ENCODE measurements at regions not wholly inside any gene's neighbourhood (a gene's known extent, or its start where the extent isn't known, plus 50 kb on each side); places are given as distances from the start of the nearest gene placed in this dataset.
"Not testable (repeated sequence)": the region's sequence is repeated elsewhere in the genome, so short reads cannot be mapped to it uniquely, and the experiment has no call there.

DNA sequence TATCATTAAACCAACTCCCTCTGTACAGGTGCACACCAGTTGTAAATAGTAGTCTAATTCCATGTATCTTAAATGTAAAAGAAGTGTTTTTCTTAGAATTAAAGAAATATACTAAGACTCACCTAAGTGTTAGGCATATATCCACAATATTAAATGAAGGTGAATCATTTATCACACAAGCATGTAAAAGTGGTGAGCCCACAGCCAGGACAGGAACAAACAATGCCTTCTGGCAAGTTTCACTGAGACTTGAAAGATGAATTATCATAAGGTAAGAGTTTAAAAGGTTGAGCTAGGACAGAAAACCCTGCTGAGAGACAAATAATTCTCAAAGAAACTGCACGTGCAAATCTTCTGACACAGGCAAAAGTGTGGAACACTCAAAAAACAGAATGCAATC is 832.5 kb downstream of the TAF11L14 start:
- peaks cover 6% of the 10 kb centered on the region for H3K36me3 Mint-ChIP-seq (ENCODE audit: low read depth)
- no peak overlapping the region for H3K27ac ChIP-seq (ENCODE audit: low read depth, low read length)
- H3K4me3 Mint-ChIP-seq = no peak overlapping the region
- H3K4me1 ChIP-seq (ENCODE audit: control insufficient read depth, insufficient read depth, low read length) = no peaks in the 10 kb centered on the region
- no peak overlapping the region for H3K9ac ChIP-seq (ENCODE audit: extremely low read depth, low read length, poor library complexity, severe bottlenecking)
- H3K27me3 Mint-ChIP-seq (ENCODE audit: insufficient read depth) = no peaks in the 10 kb centered on the region
- no peaks in the 10 kb centered on the region for H3K27me3 ChIP-seq (ENCODE audit: control insufficient read depth, insufficient read depth, low read length, poor library complexity, severe bottlenecking)
- TF ChIP-seq, protein P1, sequence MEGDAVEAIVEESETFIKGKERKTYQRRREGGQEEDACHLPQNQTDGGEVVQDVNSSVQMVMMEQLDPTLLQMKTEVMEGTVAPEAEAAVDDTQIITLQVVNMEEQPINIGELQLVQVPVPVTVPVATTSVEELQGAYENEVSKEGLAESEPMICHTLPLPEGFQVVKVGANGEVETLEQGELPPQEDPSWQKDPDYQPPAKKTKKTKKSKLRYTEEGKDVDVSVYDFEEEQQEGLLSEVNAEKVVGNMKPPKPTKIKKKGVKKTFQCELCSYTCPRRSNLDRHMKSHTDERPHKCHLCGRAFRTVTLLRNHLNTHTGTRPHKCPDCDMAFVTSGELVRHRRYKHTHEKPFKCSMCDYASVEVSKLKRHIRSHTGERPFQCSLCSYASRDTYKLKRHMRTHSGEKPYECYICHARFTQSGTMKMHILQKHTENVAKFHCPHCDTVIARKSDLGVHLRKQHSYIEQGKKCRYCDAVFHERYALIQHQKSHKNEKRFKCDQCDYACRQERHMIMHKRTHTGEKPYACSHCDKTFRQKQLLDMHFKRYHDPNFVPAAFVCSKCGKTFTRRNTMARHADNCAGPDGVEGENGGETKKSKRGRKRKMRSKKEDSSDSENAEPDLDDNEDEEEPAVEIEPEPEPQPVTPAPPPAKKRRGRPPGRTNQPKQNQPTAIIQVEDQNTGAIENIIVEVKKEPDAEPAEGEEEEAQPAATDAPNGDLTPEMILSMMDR (conservative IDR thresholded peaks at IDR 0.05) = no peak
- DNase-seq = no peak
- no peak overlapping the region for H3K4me3 ChIP-seq (ENCODE audit: low read length)
- H3K27ac Mint-ChIP-seq = no peak overlapping the region
- peaks cover 8% of the 10 kb centered on the region for H3K9me3 Mint-ChIP-seq
- H3K4me1 Mint-ChIP-seq = peaks cover 4% of the 10 kb centered on the region
- H3K9me3 ChIP-seq (ENCODE audit: control insufficient read depth, low read length) = no peaks in the 10 kb centered on the region
- WGBS, 2 experiments (ENCODE audit: insufficient coverage in 1 of 2, insufficient read length in 1 of 2) = 80 to 93% methylated on average over 1 of the region's 1 CpG
- H3K36me3 ChIP-seq (ENCODE audit: control insufficient read depth, insufficient read depth, low read length) = no peaks in the 10 kb centered on the region

DNA sequence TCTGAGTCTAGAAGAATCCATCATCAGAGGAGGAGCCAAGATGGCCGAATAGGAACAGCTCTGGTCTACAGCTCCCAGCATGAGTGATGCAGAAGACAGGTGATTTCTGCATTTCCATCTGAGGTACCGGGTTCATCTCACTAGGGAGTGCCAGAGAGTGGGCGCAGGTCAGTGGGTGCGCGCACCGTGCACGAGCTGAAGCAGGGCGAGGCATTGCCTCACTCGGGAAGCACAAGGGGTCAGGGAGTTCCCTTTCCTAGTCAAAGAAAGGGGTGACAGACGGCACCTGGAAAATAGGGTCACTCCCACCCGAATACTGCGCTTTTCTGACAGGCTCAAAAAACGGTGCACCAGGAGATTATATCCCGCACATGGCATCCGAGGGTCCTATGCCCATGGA is 837.5 kb downstream of the TAF11L14 start:
- not testable (repeated sequence) for H3K4me3 ChIP-seq (ENCODE audit: low read length); H3K4me1 Mint-ChIP-seq; H3K9ac ChIP-seq (ENCODE audit: extremely low read depth, low read length, poor library complexity, severe bottlenecking); H3K9me3 ChIP-seq (ENCODE audit: control insufficient read depth, low read length); H3K27me3 ChIP-seq (ENCODE audit: control insufficient read depth, insufficient read depth, low read length, poor library complexity, severe bottlenecking); H3K27me3 Mint-ChIP-seq (ENCODE audit: insufficient read depth); H3K27ac ChIP-seq (ENCODE audit: low read depth, low read length); H3K4me3 Mint-ChIP-seq; DNase-seq; H3K36me3 ChIP-seq (ENCODE audit: control insufficient read depth, insufficient read depth, low read length); H3K27ac Mint-ChIP-seq; H3K4me1 ChIP-seq (ENCODE audit: control insufficient read depth, insufficient read depth, low read length); H3K36me3 Mint-ChIP-seq (ENCODE audit: low read depth)
- WGBS, 2 experiments (ENCODE audit: insufficient coverage in 1 of 2, insufficient read length in 1 of 2) = 94 to 100% methylated on average over 6 to 15 of the region's 15 CpGs
- peaks cover 22% of the 10 kb centered on the region for H3K9me3 Mint-ChIP-seq

DNA sequence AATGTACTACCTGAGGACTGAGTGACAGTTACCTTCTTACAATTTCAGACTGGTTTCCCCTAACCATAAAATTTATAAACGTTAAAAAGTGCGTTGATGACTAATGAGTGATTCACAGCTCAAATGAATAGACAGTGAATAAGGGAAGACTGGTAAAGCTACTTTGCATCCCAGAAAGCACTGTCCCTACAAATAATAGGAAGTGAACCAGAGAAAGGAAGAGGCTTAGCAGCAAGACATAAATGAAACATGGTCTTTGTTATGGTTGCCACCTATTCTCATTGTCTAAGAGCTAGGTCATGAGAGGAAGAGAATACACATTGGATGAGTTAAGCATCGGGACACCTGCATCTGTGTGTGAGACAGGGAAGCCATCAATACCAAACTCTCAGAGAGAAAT is 849.2 kb downstream of the TAF11L14 start:
- no peak for DNase-seq
- no peaks in the 10 kb centered on the region for H3K4me1 ChIP-seq (ENCODE audit: control insufficient read depth, insufficient read depth, low read length)
- Mint-ChIP-seq H3K36me3 (ENCODE audit: low read depth) (no peaks in the 10 kb centered on the region), H3K27me3 (ENCODE audit: insufficient read depth) (no peaks in the 10 kb centered on the region), H3K9me3 (no peaks in the 10 kb centered on the region), H3K27ac (no peak overlapping the region), H3K4me1 (peaks cover 13% of the 10 kb centered on the region), H3K4me3 (no peak overlapping the region)
- no peaks in the 10 kb centered on the region for H3K27me3 ChIP-seq (ENCODE audit: control insufficient read depth, insufficient read depth, low read length, poor library complexity, severe bottlenecking)
- TF ChIP-seq, protein P1 (conservative IDR thresholded peaks at IDR 0.05) = no peak
- no peak overlapping the region for H3K27ac ChIP-seq (ENCODE audit: low read depth, low read length)
- H3K4me3 ChIP-seq (ENCODE audit: low read length) = no peak overlapping the region
- H3K36me3 ChIP-seq (ENCODE audit: control insufficient read depth, insufficient read depth, low read length) = no peaks in the 10 kb centered on the region
- 41% methylated on average over 3 of the region's 3 CpGs; no CpG with 5 or more reads in 1 of the 2 experiments for WGBS, 2 experiments (ENCODE audit: insufficient coverage in 1 of 2, insufficient read length in 1 of 2)
- no peaks in the 10 kb centered on the region for H3K9me3 ChIP-seq (ENCODE audit: control insufficient read depth, low read length)
- H3K9ac ChIP-seq (ENCODE audit: extremely low read depth, low read length, poor library complexity, severe bottlenecking) = no peak overlapping the region

DNA sequence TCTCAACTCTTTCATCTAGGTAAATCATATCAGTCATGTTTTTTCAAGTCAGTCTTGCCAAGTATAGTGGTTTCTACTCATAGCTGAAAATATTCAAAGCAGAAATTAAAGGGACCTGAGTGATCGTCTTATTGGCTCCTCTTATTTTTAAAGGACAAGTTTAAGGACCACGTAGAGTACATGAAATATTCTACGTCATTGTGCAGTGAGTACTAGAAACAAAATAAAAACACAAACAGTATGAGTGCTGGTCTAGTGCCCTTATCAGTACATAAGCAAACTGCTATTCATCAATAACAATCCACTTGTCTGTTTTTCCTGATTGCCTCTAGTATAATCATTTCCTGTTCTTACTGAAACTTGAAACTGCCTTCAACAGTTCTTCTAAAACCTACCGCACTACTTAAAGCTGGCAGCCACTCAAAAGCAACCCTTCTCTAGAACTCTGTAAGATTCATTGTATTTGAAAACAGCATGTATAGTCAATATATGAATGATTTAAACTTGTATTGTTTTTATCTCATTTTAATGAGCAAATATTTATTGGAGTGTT is 853.7 kb downstream of the TAF11L14 start:
- H3K36me3 Mint-ChIP-seq (ENCODE audit: low read depth) = no peaks in the 10 kb centered on the region
- DNase-seq = no peak
- Histone ChIP-seq H3K36me3 (ENCODE audit: control insufficient read depth, insufficient read depth, low read length) (no peaks in the 10 kb centered on the region), H3K9me3 (ENCODE audit: control insufficient read depth, low read length) (no peaks in the 10 kb centered on the region), H3K4me3 (ENCODE audit: low read length) (no peak overlapping the region), H3K4me1 (ENCODE audit: control insufficient read depth, insufficient read depth, low read length) (no peaks in the 10 kb centered on the region), H3K27me3 (ENCODE audit: control insufficient read depth, insufficient read depth, low read length, poor library complexity, severe bottlenecking) (no peaks in the 10 kb centered on the region), H3K9ac (ENCODE audit: extremely low read depth, low read length, poor library complexity, severe bottlenecking) (no peak overlapping the region), H3K27ac (ENCODE audit: low read depth, low read length) (no peak overlapping the region)
- H3K4me1 Mint-ChIP-seq = peaks cover 20% of the 10 kb centered on the region
- no peaks in the 10 kb centered on the region for H3K9me3 Mint-ChIP-seq
- TF ChIP-seq, protein P1 (conservative IDR thresholded peaks at IDR 0.05) = no peak
- no peaks in the 10 kb centered on the region for H3K27me3 Mint-ChIP-seq (ENCODE audit: insufficient read depth)
- peak overlapping the region; percentile 33 for H3K27ac Mint-ChIP-seq
- 92% methylated on average over 2 to 4 of the region's 4 CpGs for WGBS, 2 experiments (ENCODE audit: insufficient coverage in 1 of 2, insufficient read length in 1 of 2)
- H3K4me3 Mint-ChIP-seq = no peak overlapping the region

All from endodermal cell (in vitro differentiated cells).